ENCODE measurements at regions not wholly inside any gene's neighbourhood (a gene's known extent, or its start where the extent isn't known, plus 50 kb on each side); places are given as distances from the start of the nearest gene placed in this dataset.

GRCh38 chrX:45689971-45690370 lies 489.3 kb upstream of the DIPK2B start:
- Mint-ChIP-seq H3K4me1 (ENCODE audit: low read depth) (peaks cover 9% of the 10 kb centered on the region), H3K4me3 (no peak overlapping the region), H3K9me3 (no peaks in the 10 kb centered on the region), H3K27me3 (ENCODE audit: insufficient read depth) (no peaks in the 10 kb centered on the region; the same call in 1 of the 2 replicates), H3K36me3 (ENCODE audit: low read depth) (peaks cover 7% of the 10 kb centered on the region; the same call in 1 of the 2 replicates), H3K27ac (no peak overlapping the region)
- no peak for DNase-seq
- no peak for TF ChIP-seq CTCF (IDR thresholded peaks at IDR 0.05)

GRCh38 chrX:45683914-45684313 lies 483.2 kb upstream of the DIPK2B start:
- Mint-ChIP-seq H3K4me3 (no peak overlapping the region), H3K27me3 (ENCODE audit: insufficient read depth) (no peaks in the 10 kb centered on the region; the same call in 1 of the 2 replicates), H3K4me1 (ENCODE audit: low read depth) (peaks cover 7% of the 10 kb centered on the region), H3K9me3 (no peaks in the 10 kb centered on the region), H3K36me3 (ENCODE audit: low read depth) (no peaks in the 10 kb centered on the region; the same call in 1 of the 2 replicates), H3K27ac (no peak overlapping the region)
- TF ChIP-seq CTCF (IDR thresholded peaks at IDR 0.05), result no peak
- DNase-seq, result no peak

- Mint-ChIP-seq H3K27ac (no peak overlapping the region), H3K9me3 (no peaks in the 10 kb centered on the region), H3K4me3 (no peak overlapping the region)
Measured at GRCh38 chrX:45681891-45682290, 481.2 kb upstream of the DIPK2B start.

DNA sequence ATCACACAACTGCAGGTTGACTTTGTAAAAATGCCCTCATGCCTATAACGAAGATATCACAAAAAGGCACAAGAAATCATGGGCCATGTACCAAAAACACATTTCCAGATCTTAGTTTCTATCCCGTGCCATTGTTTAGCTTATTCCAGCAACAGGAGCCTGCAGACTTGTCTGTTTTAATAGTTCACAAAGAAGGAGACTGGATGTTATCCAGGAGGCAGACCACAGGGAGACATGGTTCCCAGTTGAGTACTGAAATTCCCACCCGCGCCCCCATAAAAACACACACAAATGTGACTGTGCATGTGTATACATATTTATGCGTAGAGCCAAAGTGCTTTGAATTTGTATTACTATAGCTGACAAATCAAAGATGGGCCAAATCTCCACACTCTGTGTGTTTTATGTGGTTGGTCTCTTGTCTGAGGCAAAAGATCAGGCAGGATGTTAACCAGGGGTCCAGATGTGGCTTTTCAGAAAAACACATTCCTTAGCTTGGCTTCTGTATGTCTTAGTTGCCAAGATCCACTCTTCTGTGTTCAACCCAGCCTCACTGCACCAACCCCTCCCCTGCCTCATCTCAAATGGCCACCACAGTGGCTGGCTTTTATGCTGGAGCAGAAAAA lies 469.2 kb upstream of the DIPK2B start:
- Mint-ChIP-seq H3K4me3 (peak overlapping the region; percentile 48; the same call in 1 of the 2 replicates), H3K27me3 (ENCODE audit: insufficient read depth) (no peaks in the 10 kb centered on the region; the same call in 1 of the 2 replicates), H3K27ac (peak overlapping the region; percentile 92), H3K36me3 (ENCODE audit: low read depth) (peaks cover 5% of the 10 kb centered on the region; the same call in 1 of the 2 replicates), H3K4me1 (ENCODE audit: low read depth) (peaks cover 34% of the 10 kb centered on the region), H3K9me3 (no peaks in the 10 kb centered on the region)
- no peak for TF ChIP-seq CTCF (IDR thresholded peaks at IDR 0.05)
- no peak for DNase-seq

More at GRCh38 chrX:45681891-45682290, 481.2 kb upstream of the DIPK2B start:
- DNase-seq, result no peak
- H3K4me1 Mint-ChIP-seq (ENCODE audit: low read depth), result peaks cover 12% of the 10 kb centered on the region
- TF ChIP-seq CTCF (IDR thresholded peaks at IDR 0.05), result no peak
- no peaks in the 10 kb centered on the region; the same call in 1 of the 2 replicates for H3K36me3 Mint-ChIP-seq (ENCODE audit: low read depth)
- no peaks in the 10 kb centered on the region; the same call in 1 of the 2 replicates for H3K27me3 Mint-ChIP-seq (ENCODE audit: insufficient read depth)

DNA sequence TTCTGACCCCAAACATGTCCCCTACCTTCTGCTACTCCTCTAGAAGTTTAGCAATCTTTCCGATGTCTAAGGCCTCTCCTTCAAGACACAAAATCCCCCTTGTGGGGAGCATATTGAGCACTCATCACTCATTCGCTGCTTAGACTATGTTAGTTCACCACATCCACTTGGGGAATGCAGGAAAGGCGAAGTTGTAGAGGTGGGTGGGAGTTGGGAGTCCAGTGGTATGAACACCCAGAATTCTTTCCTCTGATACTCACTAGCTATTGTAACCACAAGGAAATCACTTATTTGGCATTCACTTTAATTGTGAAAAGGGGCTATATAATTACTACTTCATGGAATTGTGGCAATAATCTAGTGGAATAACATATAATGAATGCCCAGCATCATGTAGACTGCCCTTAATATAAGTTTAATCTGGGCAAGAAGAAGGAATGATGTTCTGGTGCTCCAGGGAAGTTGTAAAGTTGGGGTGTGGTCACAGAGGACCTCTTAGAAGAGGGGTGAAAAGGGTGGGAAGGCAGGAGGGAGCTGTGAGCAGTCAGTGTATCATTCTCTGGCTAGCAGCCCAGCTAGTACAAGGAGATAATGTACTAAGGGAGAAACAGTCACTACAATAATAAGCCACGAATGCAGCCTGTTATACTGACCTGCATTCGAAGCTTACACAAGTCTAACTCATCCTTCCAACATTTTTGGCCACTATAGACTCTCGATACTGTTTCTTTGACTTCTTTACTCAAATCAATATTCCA lies 468.2 kb upstream of the DIPK2B start:
- Mint-ChIP-seq H3K27ac (peak overlapping the region; percentile 92), H3K4me3 (peak overlapping the region; percentile 72), H3K36me3 (ENCODE audit: low read depth) (peaks cover 5% of the 10 kb centered on the region; the same call in 1 of the 2 replicates), H3K27me3 (ENCODE audit: insufficient read depth) (no peaks in the 10 kb centered on the region; the same call in 1 of the 2 replicates), H3K9me3 (no peaks in the 10 kb centered on the region), H3K4me1 (ENCODE audit: low read depth) (peaks cover 34% of the 10 kb centered on the region)
- TF ChIP-seq CTCF (IDR thresholded peaks at IDR 0.05), result peak; percentile 25; the same call in 1 of the 2 replicates
- peak; percentile 92 for DNase-seq

All from HFFc6 (cell line).